ENCODE measurements at regions not wholly inside any gene's neighbourhood (a gene's known extent, or its start where the extent isn't known, plus 50 kb on each side); places are given as distances from the start of the nearest gene placed in this dataset.
"Not testable (repeated sequence)": the region's sequence is repeated elsewhere in the genome, so short reads cannot be mapped to it uniquely, and the experiment has no call there.

DNA sequence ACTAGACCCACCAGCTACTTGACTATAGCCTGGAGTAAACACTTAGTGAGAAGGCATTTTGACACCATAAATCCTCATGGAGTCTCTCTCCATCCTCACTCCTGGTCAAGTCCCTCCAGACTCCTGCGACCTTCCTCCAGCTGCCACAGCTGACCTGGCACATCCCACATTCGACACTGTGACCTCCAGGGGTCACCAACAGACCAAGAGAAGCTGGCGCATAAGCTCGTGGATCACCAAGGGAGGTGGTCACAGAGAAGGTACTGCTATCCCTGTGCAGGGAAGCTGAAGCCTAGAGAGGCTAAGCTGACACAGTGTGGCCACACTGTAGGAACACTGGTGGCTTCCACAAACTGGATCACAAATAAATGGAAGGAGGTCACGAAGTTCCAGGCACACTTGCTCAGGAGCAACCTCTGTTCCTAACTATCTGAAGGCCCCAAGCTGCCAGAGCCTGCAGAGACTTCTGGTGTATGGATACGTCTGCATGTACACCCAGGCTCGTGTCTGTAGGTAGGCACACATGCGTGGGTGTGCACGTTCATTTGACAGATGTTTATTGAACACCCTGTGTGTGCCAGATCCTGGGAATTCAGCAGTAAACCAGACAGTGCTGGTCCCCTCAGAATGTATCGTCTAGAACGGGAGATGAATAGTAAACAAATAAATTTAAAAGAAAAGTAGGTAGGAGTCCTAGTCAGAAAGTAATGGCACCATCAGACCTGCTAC is 104.4 kb downstream of the C5orf15 start:
- ChIA-PET POLR2A (no interaction called here), CTCF (no interaction called here)

DNA sequence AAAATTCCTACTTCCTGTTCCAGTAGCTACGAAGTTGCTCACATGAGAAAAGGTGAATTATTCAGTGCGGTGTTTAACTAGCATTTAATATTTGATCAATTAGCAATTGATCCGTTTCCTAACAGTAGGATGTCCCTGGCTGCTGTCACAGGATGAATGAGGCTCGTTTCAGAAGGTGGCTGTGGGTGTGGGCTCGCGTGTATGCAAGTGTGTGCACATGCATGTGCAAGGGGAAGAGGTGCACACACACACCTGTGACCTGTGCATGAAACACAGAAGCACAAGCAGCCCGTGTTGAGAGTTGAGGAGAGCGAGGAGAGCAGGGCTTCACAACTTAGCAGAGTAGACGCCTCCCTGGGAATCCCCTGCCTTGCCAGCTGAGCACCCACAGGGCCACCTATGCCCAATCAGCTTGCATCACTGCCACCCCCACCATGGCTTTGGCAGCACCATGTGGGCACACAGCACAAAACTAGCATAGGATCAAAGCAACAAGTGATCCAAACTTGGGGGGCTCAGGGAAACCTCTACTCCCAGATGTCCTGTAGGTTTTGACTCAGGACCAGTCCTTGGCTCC is 107.2 kb downstream of the C5orf15 start:
- CTCF ChIA-PET, result no interaction called here
- POLR2A ChIA-PET, result no interaction called here

- ChIA-PET CTCF (interaction anchor here (0.8 kb wide), 1 partner anchor 10 kb away, joined by 3 read pairs; no protein-coding TSS in a partner anchor), POLR2A (no interaction called here)
Observed at GRCh38 chr5:133859073-133859472, 109.4 kb downstream of the C5orf15 start.

DNA sequence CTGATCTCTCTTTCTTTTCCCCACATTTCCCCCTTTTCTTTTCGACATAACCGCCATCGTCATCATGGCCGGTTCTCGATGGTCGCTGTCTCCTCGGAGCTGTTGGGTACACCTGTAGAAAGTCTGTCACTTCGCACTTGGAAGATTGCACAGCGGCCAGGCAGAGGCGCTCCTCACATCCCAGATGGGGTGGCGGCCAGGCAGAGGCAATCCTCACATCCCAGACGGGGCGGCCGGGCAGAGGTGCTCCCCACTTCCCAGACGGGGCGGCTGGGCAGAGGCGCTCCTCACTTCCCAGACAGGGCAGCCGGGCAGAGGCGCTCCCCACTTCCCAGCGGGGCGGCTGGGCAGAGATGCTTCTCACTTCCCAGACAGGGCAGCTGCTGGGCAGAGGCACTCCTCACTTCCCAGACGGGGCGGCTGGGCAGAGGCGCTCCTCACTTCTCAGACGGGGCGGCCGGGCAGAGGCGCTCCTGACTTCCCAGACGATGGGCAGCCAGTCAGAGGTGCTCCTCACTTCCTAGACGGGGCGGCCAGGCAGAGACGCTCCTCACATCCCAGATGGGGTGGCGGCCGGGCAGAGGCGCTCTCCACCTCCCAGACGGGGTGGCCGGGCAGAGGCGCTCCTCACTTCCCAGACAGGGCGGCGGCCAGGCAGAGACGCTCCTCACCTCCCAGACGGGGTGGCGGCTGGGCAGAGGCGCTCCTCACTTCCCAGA is 110.7 kb downstream of the C5orf15 start:
- CTCF ChIA-PET, POLR2A ChIA-PET: not testable (repeated sequence)

- POLR2A ChIA-PET, result no interaction called here
- CTCF ChIA-PET, result no interaction called here
Observed at GRCh38 chr5:133854554-133854953, 113.9 kb downstream of the C5orf15 start.

DNA sequence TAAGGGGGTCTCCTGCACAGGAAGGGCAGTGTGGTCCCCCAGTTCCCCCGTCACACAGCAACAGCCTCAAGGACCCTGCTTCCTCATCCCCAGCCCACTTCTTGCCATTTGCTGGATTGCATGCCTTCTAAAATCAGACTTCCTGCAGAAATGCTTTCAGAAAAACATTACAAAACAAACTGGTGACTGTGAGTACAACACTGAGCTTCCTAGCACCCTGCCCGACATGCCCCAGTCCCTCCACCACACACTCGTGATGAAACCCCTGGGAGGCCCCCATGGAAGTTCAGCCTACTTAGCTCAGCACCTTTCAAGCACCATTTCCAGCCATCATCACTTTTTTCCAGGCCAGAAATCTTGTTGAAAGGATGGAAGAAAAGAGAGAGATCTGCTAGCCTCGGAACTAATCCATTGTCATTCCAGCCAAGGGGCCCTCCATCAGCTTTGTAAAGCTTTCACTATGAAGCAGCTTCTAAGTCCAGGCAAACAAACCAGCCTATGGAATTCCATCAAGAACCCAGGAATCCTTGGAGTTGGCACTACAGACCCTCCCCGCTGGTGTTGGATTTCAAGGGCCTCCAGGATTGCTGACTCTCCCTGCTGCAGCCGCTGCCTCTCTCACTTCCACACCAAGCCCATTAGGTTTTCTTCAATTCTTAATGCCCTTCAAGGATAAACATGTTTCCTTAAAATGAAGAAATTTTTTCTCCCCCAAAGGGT is 114.6 kb downstream of the C5orf15 start:
- CTCF ChIA-PET, result no interaction called here
- POLR2A ChIA-PET, result no interaction called here

GRCh38 chr5:133851521-133851920 is 116.9 kb downstream of the C5orf15 start:
- CTCF ChIA-PET, result no interaction called here
- POLR2A ChIA-PET, result no interaction called here

DNA sequence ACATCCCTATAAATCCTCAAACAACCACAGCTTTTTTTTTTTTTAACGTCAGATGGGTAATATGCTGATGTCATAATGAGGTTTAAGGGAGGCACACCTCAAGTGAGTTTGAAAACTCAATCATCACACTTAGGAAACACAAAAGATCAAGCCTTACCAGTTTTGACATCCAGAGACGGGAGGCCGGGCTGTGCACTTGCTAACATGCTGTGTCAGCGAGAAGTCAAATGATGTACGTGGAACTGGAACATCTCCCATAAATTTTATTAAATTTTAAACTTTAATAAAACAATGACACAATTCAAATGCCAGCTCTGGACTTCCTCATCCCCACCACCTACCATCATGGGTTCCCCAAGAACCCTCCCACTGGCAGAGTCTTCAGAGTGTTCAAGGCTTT is 117.6 kb downstream of the C5orf15 start:
- POLR2A ChIA-PET, result no interaction called here

GRCh38 chr5:133849116-133849515 is 119.3 kb downstream of the C5orf15 start:
- POLR2A ChIA-PET, result no interaction called here
- CTCF ChIA-PET, result no interaction called here

More for the DNA sequence above, 117.6 kb downstream of the C5orf15 start:
- CTCF ChIA-PET, result no interaction called here

DNA sequence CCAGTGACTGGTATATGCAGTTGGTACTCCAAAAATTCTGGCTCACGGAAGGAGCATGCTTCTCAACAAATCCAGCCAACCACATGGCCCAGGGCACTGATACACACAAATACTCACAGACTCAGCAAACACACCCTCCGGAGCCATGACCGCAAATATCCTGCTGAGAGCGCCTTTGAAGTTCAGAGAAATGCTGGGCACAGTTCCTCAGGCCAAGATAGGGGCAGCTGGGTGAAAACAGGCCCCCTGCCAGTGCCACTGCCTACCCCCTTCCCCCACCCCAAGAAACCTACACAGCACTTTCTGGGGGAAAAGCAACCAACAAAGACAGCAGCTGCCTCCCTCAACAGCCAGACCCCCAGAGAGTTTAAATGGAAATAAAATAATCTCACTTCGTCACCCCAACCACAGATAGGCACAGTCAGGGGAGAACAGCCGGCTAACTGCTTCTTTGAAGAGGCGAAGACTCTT is 120.0 kb downstream of the C5orf15 start:
- CTCF ChIA-PET, result no interaction called here
- POLR2A ChIA-PET, result no interaction called here

GRCh38 chr5:133847886-133848285 is 120.5 kb downstream of the C5orf15 start:
- ChIA-PET POLR2A (no interaction called here), CTCF (no interaction called here)

DNA sequence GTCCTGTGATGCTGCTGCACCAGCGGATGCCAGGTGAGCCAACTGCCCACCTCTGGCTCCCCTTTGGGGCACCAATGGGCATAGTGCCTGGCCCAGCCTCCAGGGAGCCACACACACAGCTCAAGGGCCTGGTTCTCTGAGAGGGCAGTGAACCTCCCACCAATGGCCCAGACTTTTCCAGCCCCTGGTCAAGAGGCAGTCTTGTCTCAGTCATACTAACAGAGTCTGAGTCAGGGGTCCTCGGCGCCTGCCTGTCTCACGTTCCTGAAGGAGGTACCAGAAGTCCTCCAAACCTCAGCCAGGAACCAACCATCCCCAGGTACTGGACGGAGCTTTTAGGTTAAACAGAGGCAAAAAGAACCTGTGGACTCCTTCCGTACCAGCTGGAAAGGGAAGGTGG is 121.1 kb downstream of the C5orf15 start:
- ChIA-PET CTCF (no interaction called here), POLR2A (no interaction called here)

DNA sequence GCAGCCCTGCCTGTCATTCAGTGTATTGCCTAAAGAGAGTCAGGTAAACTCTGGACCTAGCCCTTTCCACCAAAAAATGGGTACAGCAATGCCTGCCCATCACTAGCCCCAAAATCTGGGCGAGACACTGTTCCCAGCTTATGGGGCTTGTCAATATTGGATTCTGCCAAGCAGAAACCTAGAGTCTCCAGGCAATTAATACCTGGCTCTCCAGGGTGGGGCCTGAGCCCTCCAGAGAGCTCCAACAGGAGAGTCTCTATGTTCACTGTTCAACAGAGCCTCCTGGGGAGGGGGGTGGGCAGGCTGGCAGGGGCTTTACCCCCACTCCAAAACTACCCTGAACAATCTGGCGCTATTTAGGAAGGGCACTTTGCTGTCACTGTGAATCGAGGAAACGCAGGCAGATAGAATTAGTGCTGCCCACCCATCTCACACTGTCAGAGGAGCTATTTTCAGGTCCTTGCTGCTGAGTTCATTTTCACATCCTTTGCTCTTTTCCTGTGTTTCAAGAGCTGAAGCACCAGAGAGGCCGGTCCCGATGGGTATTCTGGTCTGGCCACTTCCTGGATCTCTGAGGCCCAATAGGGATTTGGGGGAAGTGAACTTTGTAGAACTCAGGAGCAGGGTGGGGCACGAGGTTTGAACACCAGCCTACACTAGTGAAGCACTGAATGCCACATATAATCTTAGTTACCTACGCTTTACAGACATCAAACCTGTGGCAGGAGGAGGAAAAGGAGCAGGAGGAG is 121.8 kb downstream of the C5orf15 start:
- POLR2A ChIA-PET, result no interaction called here

DNA sequence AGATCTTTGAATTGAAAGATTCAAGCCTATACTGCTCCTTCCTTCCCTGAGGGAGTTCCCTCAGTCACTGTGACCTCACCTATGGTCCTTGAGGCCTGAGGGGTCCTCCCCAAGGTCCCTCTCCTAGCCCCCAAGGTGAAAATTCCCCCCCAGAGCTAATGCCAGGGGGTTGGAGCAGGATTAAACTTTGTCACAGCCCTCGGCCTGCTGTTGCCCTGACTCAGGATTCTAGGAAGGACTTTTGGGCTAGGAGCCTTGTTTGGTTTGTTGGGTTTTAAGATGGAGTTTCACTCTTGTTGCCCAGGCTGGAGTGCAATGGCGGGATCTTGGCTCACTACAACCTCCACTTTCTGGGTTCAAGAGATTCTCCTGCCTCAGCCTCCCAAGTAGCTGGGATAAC is 123.2 kb downstream of the C5orf15 start:
- ChIA-PET CTCF (interaction anchor here (0.7 kb wide), 1 partner anchor 23 kb away, joined by 3 read pairs; no protein-coding TSS in a partner anchor), POLR2A (no interaction called here)

More for the DNA sequence above, 121.8 kb downstream of the C5orf15 start:
- CTCF ChIA-PET, result no interaction called here

DNA sequence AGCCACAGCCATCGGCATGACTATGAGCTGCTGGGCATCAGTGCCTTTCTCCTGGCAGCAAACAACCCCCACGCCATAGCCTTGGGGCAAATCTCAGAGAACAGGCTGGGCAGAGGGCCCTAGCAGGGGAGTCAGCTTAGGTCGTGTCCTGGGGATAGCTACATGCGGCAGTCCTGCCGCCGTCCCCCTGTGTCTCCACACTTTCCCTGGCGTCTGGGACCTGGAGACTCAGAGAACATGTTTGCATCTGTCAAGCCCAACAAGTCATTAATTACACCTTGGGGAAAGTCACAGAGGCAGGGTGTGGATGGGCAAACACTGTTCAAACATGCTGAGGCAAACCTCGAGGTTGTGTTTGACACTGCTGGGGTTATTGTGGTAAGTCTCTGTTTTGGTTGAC is 123.6 kb downstream of the C5orf15 start:
- POLR2A ChIA-PET, result no interaction called here
- CTCF ChIA-PET, result no interaction called here

DNA sequence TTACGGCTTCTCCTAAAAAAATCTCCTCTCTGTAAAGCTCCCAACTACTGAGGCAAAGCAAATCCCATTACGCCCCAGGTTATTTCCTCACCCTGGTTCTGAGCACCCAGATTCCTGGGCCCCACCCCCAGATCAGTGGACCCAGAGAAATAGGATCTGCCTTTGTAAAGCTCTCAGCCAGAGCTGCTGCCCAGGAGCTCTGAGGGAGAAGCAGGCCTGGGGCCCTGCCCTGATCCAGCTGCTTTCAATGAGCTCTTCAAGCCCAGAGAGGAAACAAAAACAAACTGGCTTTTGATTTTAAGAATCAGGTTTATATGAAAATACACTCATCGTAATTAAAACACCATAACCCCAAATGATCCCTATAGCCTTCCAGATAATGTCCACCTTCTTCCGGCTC is 124.5 kb downstream of the C5orf15 start:
- POLR2A ChIA-PET, result no interaction called here
- CTCF ChIA-PET, result no interaction called here

DNA sequence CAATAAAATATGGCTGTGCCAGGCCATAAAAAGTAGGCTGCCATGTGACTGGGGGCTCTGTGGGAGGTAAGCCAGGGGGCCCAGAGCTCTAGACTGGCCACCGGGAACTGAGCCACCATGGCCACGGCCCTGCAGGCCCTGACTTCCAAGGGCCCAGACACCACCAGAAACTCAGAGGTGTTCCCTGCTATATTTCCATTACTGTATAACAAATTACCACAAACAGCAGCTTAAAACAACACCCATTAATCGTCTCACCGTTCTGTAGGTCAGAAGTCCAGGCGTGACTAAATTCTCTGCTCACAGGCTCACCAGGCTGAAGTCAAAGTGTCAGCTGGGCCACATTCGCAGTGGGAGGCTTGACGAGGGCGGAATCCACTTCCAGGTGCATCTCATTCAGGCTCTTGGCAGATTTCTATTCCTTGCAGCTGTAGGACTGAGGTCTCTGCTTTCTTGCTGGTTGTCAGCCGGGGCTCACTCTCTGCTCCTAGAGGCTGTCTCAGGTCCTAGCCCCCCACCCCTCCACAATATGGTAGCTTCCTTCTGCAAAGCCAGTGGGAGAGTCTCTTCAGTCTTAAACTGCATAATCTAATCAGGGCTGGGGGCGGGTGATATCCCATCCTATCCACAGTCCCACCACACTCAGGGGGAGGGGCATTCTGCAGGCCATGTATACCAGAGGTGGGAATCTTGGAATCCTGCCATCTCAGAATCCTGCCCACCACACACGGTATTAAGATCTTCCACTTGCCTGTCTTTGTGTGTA is 125.4 kb downstream of the C5orf15 start:
- CTCF ChIA-PET, result no interaction called here
- POLR2A ChIA-PET, result no interaction called here

DNA sequence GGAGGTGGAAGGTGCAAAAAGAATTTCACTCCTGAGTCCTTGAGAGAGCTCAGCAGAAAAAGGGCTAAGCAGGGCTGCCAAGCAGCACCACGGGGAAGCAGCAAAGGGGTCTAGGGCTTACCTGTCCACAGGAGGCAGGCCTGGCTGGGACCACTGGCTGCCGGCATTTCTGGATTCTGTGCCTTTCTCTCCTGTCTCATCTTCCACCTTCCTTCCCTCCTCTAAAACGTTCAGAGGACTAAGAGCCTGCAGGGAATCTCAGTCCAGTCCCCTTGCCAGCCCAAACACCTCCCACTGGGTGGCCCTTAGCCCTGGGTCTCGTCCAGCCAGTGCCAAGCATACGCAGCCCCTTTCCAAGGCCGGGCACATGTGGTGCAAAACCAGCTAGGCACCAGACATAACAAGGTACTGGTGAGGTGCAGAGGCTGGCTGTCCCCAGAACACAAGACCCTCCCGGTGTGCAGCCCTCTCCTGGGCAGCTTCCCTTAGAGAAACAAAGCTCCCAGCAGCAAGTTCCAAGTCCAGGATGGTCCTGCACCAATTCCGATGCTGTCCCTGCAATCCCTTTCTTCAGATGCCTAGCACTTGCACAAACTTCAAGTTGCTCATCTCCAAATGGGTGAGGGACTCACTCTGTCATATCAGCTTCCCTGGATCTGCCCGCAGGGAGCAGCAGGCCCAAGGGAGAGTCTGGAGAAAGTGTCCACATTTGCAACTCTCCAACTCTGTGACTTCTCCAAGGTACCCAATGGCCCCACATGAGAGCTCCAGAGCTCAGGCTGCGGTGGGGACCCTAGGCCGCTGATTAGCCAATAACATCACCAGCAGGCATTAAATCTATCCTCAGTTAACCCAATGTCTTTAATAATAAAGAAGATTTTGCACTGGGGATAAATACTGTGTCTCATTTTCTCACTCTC is 126.3 kb downstream of the C5orf15 start:
- ChIA-PET POLR2A (no interaction called here), CTCF (no interaction called here)

All from activated CD8-positive, alpha-beta memory T cell treated with anti-CD3 and anti-CD28 coated beads for 36 hours (primary cell).